SU-DHL-6 (cell line): ENCODE measurements at regions not wholly inside any gene's neighbourhood (a gene's known extent, or its start where the extent isn't known, plus 50 kb on each side); places are given as distances from the start of the nearest gene placed in this dataset.

ENCODE experiments used
- CTCF ChIP-seq: fragments of 200-600 bp; sonication (generic); IDR thresholded peaks from one replicate; pipeline ENCODE4 v1.5.1; 2017; ENCODE audit warnings: antibody characterized with exemption, mild to moderate bottlenecking, low read length, moderate library complexity; ENCODE audit not compliant: insufficient read depth, poor library complexity, severe bottlenecking
- EZH2phosphoT487 ChIP-seq: fragments of 200-600 bp; sonication (generic), shearing (Covaris generic); conservative IDR thresholded peaks from 2 replicates; pipeline ENCODE4 v1.6.1; 2018; ENCODE audit warnings: mild to moderate bottlenecking, antibody characterized with exemption, low read length, moderate library complexity, mixed read lengths

GRCh38 chr4:178080312-178080711, 638.1 kb upstream of the AGA start:
- TF ChIP-seq CTCF (no peak), EZH2phosphoT487 (no peak)
